ES-I3 (cell line): ENCODE measurements at regions not wholly inside any gene's neighbourhood (a gene's known extent, or its start where the extent isn't known, plus 50 kb on each side); places are given as distances from the start of the nearest gene placed in this dataset.

Source experiments
- H3K36me3 ChIP-seq: 2 replicates; pipeline ENCODE4 v1.6.1; 2013; ENCODE audit warnings: mild to moderate bottlenecking, low read length, control low read depth, moderate library complexity; ENCODE audit not compliant: insufficient read depth
- H3K4me1 ChIP-seq: 2 replicates; pipeline ENCODE4 v1.6.1; 2013; ENCODE audit warnings: mild to moderate bottlenecking, control low read depth, low read length; ENCODE audit not compliant: insufficient read depth
- H3K9ac ChIP-seq: 2 replicates; pipeline ENCODE4 v1.6.1; 2013; ENCODE audit warnings: low read depth, mild to moderate bottlenecking, low read length, moderate library complexity
- H3K9me3 ChIP-seq: 2 replicates; pipeline ENCODE4 v1.6.1; 2013; ENCODE audit warnings: mild to moderate bottlenecking, low read length, moderate library complexity; ENCODE audit not compliant: control insufficient read depth, insufficient read depth

GRCh38 chr12:118711185-118711584 lies 270.2 kb upstream of the SRRM4 start:
- Histone ChIP-seq H3K36me3 (no peaks in the 10 kb centered on the region), H3K4me1 (no peaks in the 10 kb centered on the region), H3K9ac (no peak overlapping the region), H3K9me3 (no peaks in the 10 kb centered on the region)

- no peaks in the 10 kb centered on the region for H3K9me3 ChIP-seq
- no peaks in the 10 kb centered on the region for H3K36me3 ChIP-seq
- no peaks in the 10 kb centered on the region for H3K4me1 ChIP-seq
- no peak overlapping the region for H3K9ac ChIP-seq
Measured at GRCh38 chr12:118714051-118714460, 267.3 kb upstream of the SRRM4 start.

DNA sequence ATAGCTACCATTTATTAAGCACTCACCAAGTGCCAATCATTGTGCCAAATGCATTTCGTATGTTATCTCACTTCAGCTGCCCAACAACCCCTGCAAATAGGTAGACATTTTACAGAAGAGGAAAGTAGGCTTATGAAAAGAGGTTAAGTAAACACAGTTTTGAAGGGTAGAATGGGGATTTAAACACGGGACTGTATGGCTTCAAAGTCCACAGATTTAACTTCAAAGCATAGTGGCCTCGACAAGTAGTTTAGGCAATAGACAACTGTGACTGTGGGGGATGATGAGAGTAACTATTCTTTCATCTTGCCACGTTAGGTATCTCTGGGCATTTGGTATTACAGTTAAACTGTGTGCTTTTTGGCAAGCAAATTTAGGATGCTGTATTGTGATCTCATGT lies 266.8 kb upstream of the SRRM4 start:
- Histone ChIP-seq H3K36me3 (no peaks in the 10 kb centered on the region), H3K4me1 (no peaks in the 10 kb centered on the region), H3K9me3 (no peaks in the 10 kb centered on the region), H3K9ac (no peak overlapping the region)

DNA sequence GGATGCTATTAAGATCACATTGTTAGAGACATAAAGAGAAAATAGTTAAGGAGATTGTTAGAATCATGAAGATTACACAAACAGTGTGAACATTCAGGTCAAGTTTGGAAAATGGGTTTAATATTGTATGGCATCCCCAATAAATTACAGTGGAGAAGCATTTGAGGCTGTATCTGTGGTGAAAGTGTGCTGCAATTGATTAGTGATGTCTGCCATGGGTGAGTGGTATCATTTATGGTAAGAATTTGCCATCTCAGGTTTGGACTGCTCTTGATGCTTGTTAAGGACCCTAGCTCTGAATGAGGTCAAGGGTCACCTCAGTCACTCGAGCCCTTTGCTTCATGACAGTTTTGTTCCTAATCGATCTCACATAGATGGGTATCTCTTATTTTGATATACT lies 265.7 kb upstream of the SRRM4 start:
- no peaks in the 10 kb centered on the region for H3K36me3 ChIP-seq
- no peaks in the 10 kb centered on the region for H3K4me1 ChIP-seq
- H3K9ac ChIP-seq = no peak overlapping the region
- H3K9me3 ChIP-seq = no peaks in the 10 kb centered on the region

- H3K9me3 ChIP-seq = no peaks in the 10 kb centered on the region
- no peaks in the 10 kb centered on the region for H3K36me3 ChIP-seq
- no peaks in the 10 kb centered on the region for H3K4me1 ChIP-seq
- H3K9ac ChIP-seq = no peak overlapping the region
Measured at GRCh38 chr12:118727196-118727978, 254.0 kb upstream of the SRRM4 start.

DNA sequence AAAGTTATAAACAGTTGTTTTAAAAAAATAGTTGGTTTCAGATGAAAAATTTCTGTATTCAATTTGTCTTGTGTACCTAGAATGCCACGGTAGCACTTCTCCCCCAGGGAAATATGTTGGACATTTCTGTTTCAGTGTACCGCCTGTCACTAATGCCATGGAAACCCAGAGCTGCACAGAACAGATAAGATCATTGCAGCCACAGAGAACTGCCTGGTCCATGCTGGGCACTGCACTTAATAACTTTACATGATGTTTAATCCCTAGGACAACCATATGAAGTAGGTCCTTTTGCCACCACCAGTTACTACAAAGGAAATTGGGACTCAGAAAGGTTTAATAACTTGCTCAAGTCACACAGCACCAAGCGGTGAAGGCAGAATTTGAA lies 253.4 kb upstream of the SRRM4 start:
- Histone ChIP-seq H3K9me3 (no peaks in the 10 kb centered on the region), H3K36me3 (no peaks in the 10 kb centered on the region), H3K9ac (no peak overlapping the region), H3K4me1 (no peaks in the 10 kb centered on the region)

DNA sequence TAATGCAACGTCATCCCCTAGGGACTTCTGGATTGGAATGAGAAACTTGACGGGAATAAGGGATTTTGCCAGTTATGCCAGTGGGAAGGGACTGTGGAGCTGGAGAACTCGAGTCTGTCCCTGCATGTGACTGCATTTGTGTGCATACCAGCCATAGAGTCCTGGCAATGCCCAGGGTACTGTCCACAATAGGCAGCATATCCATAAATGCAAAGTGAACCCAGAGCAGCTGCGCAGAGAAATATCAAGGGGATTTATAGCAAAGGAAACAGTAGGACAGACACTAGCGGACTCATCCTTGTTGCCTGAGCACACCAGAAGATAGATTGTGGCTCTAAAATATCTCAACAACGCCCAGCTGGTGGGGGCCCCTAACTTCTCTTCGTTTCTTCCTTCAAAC lies 247.1 kb upstream of the SRRM4 start:
- Histone ChIP-seq H3K4me1 (no peaks in the 10 kb centered on the region), H3K36me3 (no peaks in the 10 kb centered on the region), H3K9ac (no peak overlapping the region), H3K9me3 (no peaks in the 10 kb centered on the region)

DNA sequence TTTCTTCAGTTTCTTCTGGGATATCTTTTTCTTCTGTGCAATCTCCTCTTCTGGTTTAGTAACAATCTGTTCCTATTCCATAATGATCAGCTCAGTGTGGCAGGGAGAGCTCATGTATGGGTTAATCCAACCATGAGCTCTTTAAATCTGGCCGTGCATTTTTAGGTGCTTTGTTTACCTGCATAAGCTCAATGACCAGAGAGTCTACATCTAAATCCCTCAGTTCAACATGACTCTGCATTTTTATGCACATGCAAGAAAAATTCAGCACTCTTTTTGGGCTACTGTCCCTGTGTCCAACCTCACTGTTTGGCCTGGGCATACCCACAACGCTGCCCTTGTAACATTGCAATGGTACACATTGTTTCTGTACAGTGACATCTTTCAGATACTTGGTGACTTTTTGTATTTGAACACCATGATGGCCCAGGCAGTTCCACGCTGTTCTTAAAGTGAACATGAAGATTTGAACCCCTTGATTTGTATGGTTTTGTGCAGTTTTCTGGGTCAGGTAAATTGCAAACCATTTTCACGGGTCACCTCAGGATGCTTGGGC lies 243.3 kb upstream of the SRRM4 start:
- H3K4me1 ChIP-seq = no peaks in the 10 kb centered on the region
- H3K9ac ChIP-seq = no peak overlapping the region
- H3K36me3 ChIP-seq = no peaks in the 10 kb centered on the region
- H3K9me3 ChIP-seq = no peaks in the 10 kb centered on the region

- H3K9me3 ChIP-seq = no peaks in the 10 kb centered on the region
- H3K4me1 ChIP-seq = no peaks in the 10 kb centered on the region
- H3K36me3 ChIP-seq = no peaks in the 10 kb centered on the region
- no peak overlapping the region for H3K9ac ChIP-seq
Measured at GRCh38 chr12:118741194-118741593, 240.1 kb upstream of the SRRM4 start.

DNA sequence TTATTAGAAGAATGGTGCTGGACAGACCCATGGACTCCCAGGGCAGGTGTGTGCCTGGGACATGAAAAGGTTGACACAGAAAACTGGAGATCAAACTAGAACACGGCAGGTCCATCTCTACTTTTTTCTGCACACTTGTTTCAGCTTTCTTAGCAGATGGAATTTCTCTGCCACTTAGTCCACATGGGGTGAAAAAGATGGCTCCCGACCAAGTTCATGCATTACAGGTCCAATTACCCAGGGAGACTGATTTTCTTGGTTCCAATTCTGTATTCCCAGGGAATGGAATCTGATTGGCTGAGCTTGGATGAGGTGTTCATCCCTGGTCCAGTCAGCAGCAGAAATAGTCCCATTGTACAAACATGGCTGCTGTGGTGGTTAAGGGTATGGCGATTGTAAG lies 238.9 kb upstream of the SRRM4 start:
- no peaks in the 10 kb centered on the region for H3K9me3 ChIP-seq
- no peaks in the 10 kb centered on the region for H3K4me1 ChIP-seq
- H3K9ac ChIP-seq = no peak overlapping the region
- no peaks in the 10 kb centered on the region for H3K36me3 ChIP-seq

DNA sequence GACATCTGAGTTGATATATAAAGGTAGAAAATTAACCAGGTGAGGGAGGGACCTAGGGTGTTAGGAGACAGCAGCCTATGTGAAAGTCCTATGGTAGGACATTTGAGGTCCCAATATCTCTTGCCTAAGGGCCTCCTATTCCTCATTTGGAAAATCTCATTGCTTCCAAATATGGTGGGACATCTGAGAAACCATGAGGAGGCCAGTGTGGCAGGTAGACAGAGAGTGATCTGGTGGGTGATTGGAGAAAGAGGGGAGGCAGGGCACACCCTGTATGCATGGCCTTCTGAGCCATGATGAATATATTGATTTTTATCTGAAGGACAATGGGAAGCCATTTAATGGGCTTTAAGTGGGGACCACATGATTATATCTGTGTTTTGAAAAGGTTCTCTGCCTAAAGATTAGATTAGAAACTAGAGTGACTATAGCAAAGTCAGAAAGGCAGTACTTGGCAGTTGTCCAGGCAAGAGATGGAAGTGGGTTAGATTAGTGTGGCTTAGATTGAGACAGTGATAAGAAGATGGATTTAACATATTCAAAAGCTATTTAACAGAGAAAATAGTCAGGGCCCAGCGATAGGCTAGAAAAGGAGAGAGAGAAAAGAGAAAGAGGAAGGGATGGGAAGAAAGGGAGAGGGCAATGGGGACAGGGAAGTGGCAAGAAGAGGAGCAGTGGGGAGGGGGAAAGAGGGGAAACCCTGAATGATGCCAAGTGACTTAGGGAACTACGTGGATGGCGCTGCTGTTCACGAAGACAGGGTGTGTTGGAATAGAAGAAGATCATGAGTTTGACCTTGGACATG lies 237.2 kb upstream of the SRRM4 start:
- Histone ChIP-seq H3K9me3 (no peaks in the 10 kb centered on the region), H3K9ac (no peak overlapping the region), H3K4me1 (no peaks in the 10 kb centered on the region), H3K36me3 (no peaks in the 10 kb centered on the region)

- Histone ChIP-seq H3K9me3 (no peaks in the 10 kb centered on the region), H3K9ac (no peak overlapping the region), H3K4me1 (peaks cover 13% of the 10 kb centered on the region), H3K36me3 (no peaks in the 10 kb centered on the region)
Measured at GRCh38 chr12:118746176-118746575, 235.2 kb upstream of the SRRM4 start.

- Histone ChIP-seq H3K4me1 (peaks cover 13% of the 10 kb centered on the region), H3K9me3 (no peaks in the 10 kb centered on the region), H3K9ac (no peak overlapping the region), H3K36me3 (no peaks in the 10 kb centered on the region)
Measured at GRCh38 chr12:118746960-118747359, 234.4 kb upstream of the SRRM4 start.

DNA sequence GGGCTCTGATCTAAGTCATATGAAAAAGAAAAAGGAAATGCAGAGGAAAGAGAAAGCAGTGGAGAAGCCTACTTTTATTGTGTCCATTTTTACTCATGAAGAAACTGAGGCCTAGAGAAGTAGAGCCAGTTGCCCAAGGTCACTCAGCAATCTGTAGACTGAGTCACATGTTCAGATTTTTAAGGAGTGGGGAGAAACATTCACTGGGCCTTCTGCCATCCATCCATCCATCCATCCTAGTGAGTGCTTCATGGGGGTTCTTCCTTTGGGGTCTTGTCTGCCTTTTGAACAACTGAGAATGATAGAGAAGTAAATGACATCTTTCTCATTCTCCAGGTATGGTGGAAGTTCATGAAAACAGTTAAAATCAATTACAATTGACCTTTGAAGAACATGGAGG lies 233.6 kb upstream of the SRRM4 start:
- Histone ChIP-seq H3K4me1 (peaks cover 13% of the 10 kb centered on the region), H3K9ac (no peak overlapping the region), H3K9me3 (no peaks in the 10 kb centered on the region), H3K36me3 (no peaks in the 10 kb centered on the region)
